Keratinocyte (primary cell): ENCODE measurements at regions not wholly inside any gene's neighbourhood (a gene's known extent, or its start where the extent isn't known, plus 50 kb on each side); places are given as distances from the start of the nearest gene placed in this dataset.

Experiments used
- EZH2 ChIP-seq: IDR thresholded peaks from one replicate; pipeline ENCODE4 v1.6.1; 2012; ENCODE audit warnings: inconsistent platforms, mild to moderate bottlenecking, low read length, moderate library complexity
- TF ChIP-seq, protein P1 (sequence below), 3 experiments: IDR thresholded peaks in 1 of 3; conservative IDR thresholded peaks in 1 of 3; optimal IDR thresholded peaks in 1 of 3; 2 replicates in 2 of 3; 3 replicates in 1 of 3; pipeline versions ENCODE3 to v1.5.1; 2011; ENCODE audit warnings: low read length in 3 of 3, mild to moderate bottlenecking in 3 of 3, moderate library complexity in 2 of 3, control low read depth in 1 of 3, inconsistent platforms in 1 of 3; ENCODE audit not compliant: insufficient read depth in 2 of 3; ENCODE audit errors: extremely low read depth in 1 of 3

- TF ChIP-seq, protein P1, sequence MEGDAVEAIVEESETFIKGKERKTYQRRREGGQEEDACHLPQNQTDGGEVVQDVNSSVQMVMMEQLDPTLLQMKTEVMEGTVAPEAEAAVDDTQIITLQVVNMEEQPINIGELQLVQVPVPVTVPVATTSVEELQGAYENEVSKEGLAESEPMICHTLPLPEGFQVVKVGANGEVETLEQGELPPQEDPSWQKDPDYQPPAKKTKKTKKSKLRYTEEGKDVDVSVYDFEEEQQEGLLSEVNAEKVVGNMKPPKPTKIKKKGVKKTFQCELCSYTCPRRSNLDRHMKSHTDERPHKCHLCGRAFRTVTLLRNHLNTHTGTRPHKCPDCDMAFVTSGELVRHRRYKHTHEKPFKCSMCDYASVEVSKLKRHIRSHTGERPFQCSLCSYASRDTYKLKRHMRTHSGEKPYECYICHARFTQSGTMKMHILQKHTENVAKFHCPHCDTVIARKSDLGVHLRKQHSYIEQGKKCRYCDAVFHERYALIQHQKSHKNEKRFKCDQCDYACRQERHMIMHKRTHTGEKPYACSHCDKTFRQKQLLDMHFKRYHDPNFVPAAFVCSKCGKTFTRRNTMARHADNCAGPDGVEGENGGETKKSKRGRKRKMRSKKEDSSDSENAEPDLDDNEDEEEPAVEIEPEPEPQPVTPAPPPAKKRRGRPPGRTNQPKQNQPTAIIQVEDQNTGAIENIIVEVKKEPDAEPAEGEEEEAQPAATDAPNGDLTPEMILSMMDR (optimal IDR thresholded peaks at IDR 0.05 in 1 of 3, IDR thresholded peaks at IDR 0.05 in 1 of 3, conservative IDR thresholded peaks at IDR 0.05 in 1 of 3; ENCODE audit: extremely low read depth in 1 of 3, insufficient read depth in 2 of 3, low read length in 3 of 3), result no peak
- TF ChIP-seq EZH2, result no peak
Observed at GRCh38 chr6:139549561-139550070, 175.2 kb upstream of the CITED2 start.
